Keratinocyte (primary cell): ENCODE measurements at regions not wholly inside any gene's neighbourhood (a gene's known extent, or its start where the extent isn't known, plus 50 kb on each side); places are given as distances from the start of the nearest gene placed in this dataset.

Source experiments
- DNase-seq: peaks from one replicate; pipeline ENCODE4 v3.0.0-alpha.2; 2011; ENCODE audit warnings: low read depth, missing footprints, low spot score
- FAIRE-seq: peaks from 2 replicates; lab custom pipeline; 2011; peaks lifted over from hg19 to GRCh38; lab: Jason Lieb, UNC
- H2AFZ ChIP-seq: 2 replicates; pipeline ENCODE4 v1.6.0; 2012; ENCODE audit warnings: low read length, control low read depth, inconsistent platforms; ENCODE audit not compliant: control insufficient read depth
- H3K27ac ChIP-seq: 2 replicates; pipeline ENCODE4 v1.5.1; 2011; ENCODE audit warnings: low read length; ENCODE audit not compliant: control insufficient read depth, insufficient read depth
- H3K27me3 ChIP-seq: 3 replicates; pipeline ENCODE4 v1.6.0; 2011; ENCODE audit warnings: low read length; ENCODE audit not compliant: control insufficient read depth, insufficient read depth; ENCODE audit errors: extremely low read depth
- H3K36me3 ChIP-seq, 2 experiments: 2 replicates in 1 of 2; 3 replicates in 1 of 2; pipeline ENCODE4 v1.5.1; 2011; ENCODE audit warnings: low read length in 2 of 2, mild to moderate bottlenecking in 1 of 2; ENCODE audit not compliant: control insufficient read depth in 2 of 2, insufficient read depth in 2 of 2; ENCODE audit errors: extremely low read depth in 1 of 2
- H3K4me1 ChIP-seq: 3 replicates; pipeline ENCODE4 v1.5.1; 2011; ENCODE audit warnings: low read length; ENCODE audit not compliant: control insufficient read depth, insufficient read depth; ENCODE audit errors: extremely low read depth
- H3K4me2 ChIP-seq: 3 replicates; pipeline ENCODE4 v1.6.0; 2011; ENCODE audit warnings: low read depth, low read length; ENCODE audit not compliant: control insufficient read depth, insufficient read depth; ENCODE audit errors: extremely low read depth
- H3K4me3 ChIP-seq, 3 experiments: fragments of 200-600 bp in 1 of 3; sonication (generic) in 1 of 3; 2 replicates in 2 of 3; 3 replicates in 1 of 3; pipeline ENCODE4 v1.5.1; 2011 to 2016; ENCODE audit warnings: low read length in 3 of 3, mild to moderate bottlenecking in 3 of 3, control low read depth in 2 of 3, inconsistent platforms in 1 of 3, low read depth in 1 of 3, mixed read lengths in 1 of 3, mixed run types in 1 of 3, moderate library complexity in 1 of 3; ENCODE audit not compliant: control insufficient read depth in 2 of 3, insufficient read depth in 2 of 3; ENCODE audit errors: extremely low read depth in 1 of 3
- H3K79me2 ChIP-seq: 2 replicates; pipeline ENCODE4 v1.6.0; 2012; ENCODE audit warnings: low read length; ENCODE audit not compliant: control insufficient read depth, insufficient read depth
- H3K9ac ChIP-seq: 3 replicates; pipeline ENCODE4 v1.6.0; 2011; ENCODE audit warnings: low read length; ENCODE audit not compliant: control insufficient read depth, insufficient read depth; ENCODE audit errors: extremely low read depth
- H3K9me1 ChIP-seq: 3 replicates; pipeline ENCODE4 v1.6.0; 2011; ENCODE audit warnings: low read length; ENCODE audit not compliant: control insufficient read depth, insufficient read depth; ENCODE audit errors: extremely low read depth
- H3K9me3 ChIP-seq: 2 replicates; pipeline ENCODE4 v1.5.1; 2012; ENCODE audit warnings: low read depth, low read length; ENCODE audit not compliant: control insufficient read depth
- H4K20me1 ChIP-seq: 3 replicates; pipeline ENCODE4 v1.6.0; 2011; ENCODE audit warnings: low read length; ENCODE audit not compliant: control insufficient read depth, insufficient read depth; ENCODE audit errors: extremely low read depth
- CTCF ChIP-seq, 3 experiments: IDR thresholded peaks in 1 of 3; conservative IDR thresholded peaks in 1 of 3; optimal IDR thresholded peaks in 1 of 3; 2 replicates in 2 of 3; 3 replicates in 1 of 3; pipeline versions ENCODE3 to v1.5.1; 2011; ENCODE audit warnings: low read length in 3 of 3, mild to moderate bottlenecking in 3 of 3, moderate library complexity in 2 of 3, control low read depth in 1 of 3, inconsistent platforms in 1 of 3; ENCODE audit not compliant: insufficient read depth in 2 of 3; ENCODE audit errors: extremely low read depth in 1 of 3
- EZH2 ChIP-seq: IDR thresholded peaks from one replicate; pipeline ENCODE4 v1.6.1; 2012; ENCODE audit warnings: inconsistent platforms, mild to moderate bottlenecking, low read length, moderate library complexity
- dilution Hi-C: fragments of 300-500 bp; cut with MboI; formaldehyde crosslinking; loops from one replicate; pipeline ENCODE4 v1.7.0; 2020; ENCODE audit warnings: low sequenced_read_pairs; ENCODE audit not compliant: extremely low pct_ligation_motif_present

- TF ChIP-seq CTCF (optimal IDR thresholded peaks at IDR 0.05 in 1 of 3, IDR thresholded peaks at IDR 0.05 in 1 of 3, conservative IDR thresholded peaks at IDR 0.05 in 1 of 3; ENCODE audit: extremely low read depth in 1 of 3, insufficient read depth in 2 of 3, low read length in 3 of 3) (no peak), EZH2 (no peak)
- no peak overlapping the region for H3K4me2 ChIP-seq
- DNase-seq (no peak), FAIRE-seq (no peak)
- H4K20me1 ChIP-seq, result no peaks in the 10 kb centered on the region
- H3K9me3 ChIP-seq, result no peaks in the 10 kb centered on the region
- no peaks in the 10 kb centered on the region for H3K36me3 ChIP-seq
- dilution Hi-C loops, result no loop called here
- no peaks in the 10 kb centered on the region for H3K27me3 ChIP-seq
- no peaks in the 10 kb centered on the region for H3K4me1 ChIP-seq
- H3K9ac ChIP-seq, result no peak overlapping the region
- H3K9me1 ChIP-seq, result no peaks in the 10 kb centered on the region
- H2AFZ ChIP-seq, result no peak overlapping the region
- no peak overlapping the region for H3K27ac ChIP-seq
- no peaks in the 10 kb centered on the region for H3K79me2 ChIP-seq
- no peak overlapping the region for H3K4me3 ChIP-seq
Observed at GRCh38 chr2:220064111-220065030, 436.9 kb downstream of the SLC4A3 start.

GRCh38 chr2:220065581-220065980 is 438.2 kb downstream of the SLC4A3 start:
- no peaks in the 10 kb centered on the region for H3K27me3 ChIP-seq
- H3K36me3 ChIP-seq, result no peaks in the 10 kb centered on the region
- H2AFZ ChIP-seq, result no peak overlapping the region
- H3K4me2 ChIP-seq, result no peak overlapping the region
- no peaks in the 10 kb centered on the region for H3K4me1 ChIP-seq
- H4K20me1 ChIP-seq, result no peaks in the 10 kb centered on the region
- H3K9ac ChIP-seq, result no peak overlapping the region
- no peaks in the 10 kb centered on the region for H3K9me3 ChIP-seq
- no peaks in the 10 kb centered on the region for H3K9me1 ChIP-seq
- dilution Hi-C loops, result no loop called here
- FAIRE-seq, result no peak
- H3K4me3 ChIP-seq, result no peak overlapping the region
- no peaks in the 10 kb centered on the region for H3K79me2 ChIP-seq
- no peak for TF ChIP-seq EZH2
- H3K27ac ChIP-seq, result no peak overlapping the region
- DNase-seq, result no peak
